ENCODE measurements at regions not wholly inside any gene's neighbourhood (a gene's known extent, or its start where the extent isn't known, plus 50 kb on each side); places are given as distances from the start of the nearest gene placed in this dataset.

DNA sequence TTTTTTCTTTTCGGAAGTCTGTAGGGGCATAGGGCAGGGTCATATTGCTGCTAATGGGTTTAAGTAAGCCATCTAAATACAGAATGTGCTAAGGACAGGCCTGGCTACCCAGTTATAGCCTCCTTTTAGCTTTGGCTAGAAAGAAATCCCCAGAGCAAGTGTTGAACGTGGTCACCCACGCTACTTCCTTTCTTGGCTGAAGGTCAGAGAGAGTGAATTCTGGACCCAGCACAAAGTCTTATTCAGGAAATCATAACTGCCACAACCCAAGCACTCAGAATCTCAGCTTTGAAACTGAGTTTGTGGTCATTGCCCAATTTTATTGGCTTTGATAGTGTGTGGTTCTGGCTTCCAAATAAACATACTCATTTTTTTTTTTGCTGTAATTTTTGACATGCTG is 542.1 kb upstream of the ATP2B1 start:
- TF ChIP-seq CTCF (IDR thresholded peaks at IDR 0.05), result no peak
- TF ChIP-seq POLR2A (IDR thresholded peaks at IDR 0.05), result no peak
